CD4-positive, alpha-beta T cell (primary cell): ENCODE measurements at regions not wholly inside any gene's neighbourhood (a gene's known extent, or its start where the extent isn't known, plus 50 kb on each side); places are given as distances from the start of the nearest gene placed in this dataset.
"Not testable (repeated sequence)": the region's sequence is repeated elsewhere in the genome, so short reads cannot be mapped to it uniquely, and the experiment has no call there.

Experiments
- ATAC-seq: fragments of 200-7000 bp; cut with Tn5 transposase; one replicate; pipeline ENCODE4 v1.10.0; 2022; ENCODE audit warnings: mild to moderate bottlenecking; ENCODE audit not compliant: poor library complexity
- CTCF ChIA-PET: fragments of 350-600 bp; sonication (Branson Sonifier 250); formaldehyde crosslinking; loops from one replicate; lab custom pipeline; 2021; ENCODE audit warnings: antibody characterized with exemption, inconsistent platforms; lab: Charles Lee
- POLR2A ChIA-PET: fragments of 350-600 bp; sonication (Branson Sonifier 250); formaldehyde crosslinking; loops from one replicate; lab custom pipeline; 2021; ENCODE audit warnings: antibody characterized with exemption, inconsistent platforms; lab: Charles Lee
- DNase-seq, 14 experiments: peaks; one replicate each; pipeline ENCODE4 v3.0.0-alpha.2; 2013 to 2020; ENCODE audit warnings: mixed read lengths in 2 of 14
- H3K27ac ChIP-seq, 2 donors: one replicate each; pipeline versions ENCODE4 v1.5.1 to v1.7.0; 2013; ENCODE audit warnings: low read length in 2 of 2, low read depth in 1 of 2, mild to moderate bottlenecking in 1 of 2
- H3K27me3 ChIP-seq, 2 experiments: 1 replicate in 1 of 2; 2 replicates in 1 of 2; pipeline versions ENCODE4 v1.6.1 to v1.7.0; 2013; ENCODE audit warnings: low read length in 2 of 2, control low read depth in 1 of 2, mild to moderate bottlenecking in 1 of 2, moderate library complexity in 1 of 2; ENCODE audit not compliant: insufficient read depth in 2 of 2, control insufficient read depth in 1 of 2
- H3K36me3 ChIP-seq: one replicate; pipeline ENCODE4 v1.6.1; 2013; ENCODE audit warnings: low read length, control low read depth; ENCODE audit not compliant: insufficient read depth
- H3K4me1 ChIP-seq: one replicate; pipeline ENCODE4 v1.6.1; 2013; ENCODE audit warnings: low read length, control low read depth; ENCODE audit not compliant: insufficient read depth
- H3K4me3 ChIP-seq: one replicate; pipeline ENCODE4 v1.5.1; 2013; ENCODE audit warnings: mild to moderate bottlenecking, low read length, moderate library complexity
- H3K9me3 ChIP-seq, 2 experiments: 1 replicate in 1 of 2; 2 replicates in 1 of 2; pipeline versions ENCODE4 v1.6.1 to v1.7.0; 2013; ENCODE audit warnings: low read length in 2 of 2, mild to moderate bottlenecking in 2 of 2, control low read depth in 1 of 2, moderate library complexity in 1 of 2; ENCODE audit not compliant: control insufficient read depth in 1 of 2, insufficient read depth in 1 of 2
- H3K27ac Mint-ChIP-seq: one replicate; pipeline ENCODE4 v1.8.0; 2020; ENCODE audit warnings: mixed read lengths
- H3K27me3 Mint-ChIP-seq: one replicate; pipeline ENCODE4 v1.8.0; 2021; ENCODE audit warnings: mixed read lengths
- H3K36me3 Mint-ChIP-seq: one replicate; pipeline ENCODE4 v1.8.0; 2021; ENCODE audit warnings: low read depth, mixed read lengths
- H3K4me1 Mint-ChIP-seq: one replicate; pipeline ENCODE4 v1.8.0; 2021; ENCODE audit warnings: low read depth, mixed read lengths
- H3K4me3 Mint-ChIP-seq: one replicate; pipeline ENCODE4 v1.8.0; 2020; ENCODE audit warnings: mild to moderate bottlenecking, mixed read lengths
- H3K9me3 Mint-ChIP-seq: one replicate; pipeline ENCODE4 v1.8.0; 2020; ENCODE audit warnings: mixed read lengths
- intact Hi-C, 2 experiments: fragments of 100-400 bp; cut with DNase I in 1 of 2; cut with micrococcal nuclease in 1 of 2; formaldehyde crosslinking; loops; one replicate each; pipeline versions ENCODE4 v1.15.1 to v1.9.0; 2023 to 2025; cut with DNase I, micrococcal nuclease
- TF ChIP-seq, protein P1 (sequence below): fragments of 200-600 bp; IDR thresholded peaks from one replicate; pipeline ENCODE4 v1.8.0; 2022; ENCODE audit warnings: antibody characterized with exemption, mild to moderate bottlenecking

DNA sequence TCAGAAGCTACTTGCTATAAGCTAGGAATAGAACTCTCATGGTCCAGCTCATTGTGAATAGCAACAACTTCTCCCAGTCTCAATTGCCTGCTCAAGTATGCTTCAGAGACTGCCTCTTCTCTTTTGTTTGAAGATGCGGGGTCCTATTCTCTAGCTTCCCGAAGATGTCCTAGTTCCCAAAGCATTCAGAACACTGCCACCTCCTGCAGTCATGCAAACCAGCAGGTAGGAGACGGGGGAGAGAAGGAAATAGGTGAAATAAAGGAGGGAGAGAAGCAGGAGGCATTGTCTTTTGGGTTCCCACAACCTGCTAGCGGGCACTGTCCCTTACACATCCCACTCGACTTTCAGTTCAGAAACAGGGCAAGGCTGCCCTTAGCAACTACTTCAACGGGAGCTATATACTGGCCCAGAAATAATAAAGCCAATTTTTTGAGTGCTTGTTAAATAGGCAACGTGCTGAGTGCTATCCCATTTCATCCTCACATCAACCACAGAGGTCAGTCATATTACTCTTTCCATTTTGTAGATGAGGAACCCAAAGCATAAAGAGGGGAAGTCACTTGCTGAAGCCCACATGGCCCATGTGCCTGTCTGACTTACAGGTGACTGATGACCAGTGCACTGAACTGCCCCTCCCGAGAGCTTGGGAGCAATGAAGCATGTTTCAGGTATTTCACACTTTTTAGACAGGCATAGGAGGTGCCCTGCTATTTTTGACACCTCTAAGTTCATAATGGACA, 61.9 kb upstream of the ATXN1 start:
- CTCF ChIA-PET, result no interaction called here
- POLR2A ChIA-PET, result no interaction called here

DNA sequence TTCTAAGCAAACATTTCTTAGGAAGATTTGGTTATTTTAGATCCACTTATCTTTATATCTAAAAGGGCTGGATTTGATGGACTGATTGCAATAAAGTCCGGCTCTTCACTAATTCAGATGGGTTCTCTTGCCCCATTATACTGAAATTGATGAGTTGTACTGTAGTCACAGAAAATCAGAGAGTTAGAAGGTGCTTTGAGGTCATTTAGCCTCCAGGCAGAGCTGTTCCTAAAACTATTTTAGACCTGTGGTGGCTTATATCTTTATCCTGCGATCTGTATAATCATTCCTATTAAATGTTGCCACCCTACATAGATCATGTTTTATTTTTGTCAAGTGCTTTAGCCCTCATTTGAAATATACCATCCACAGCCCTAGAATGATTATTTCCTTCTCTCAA, 61.3 kb upstream of the ATXN1 start:
- no peaks in the 10 kb centered on the region for H3K9me3 Mint-ChIP-seq
- Histone ChIP-seq H3K9me3 (no peaks in the 10 kb centered on the region), H3K27ac (no peak overlapping the region), H3K4me1 (no peaks in the 10 kb centered on the region), H3K27me3 (no peaks in the 10 kb centered on the region), H3K36me3 (no peaks in the 10 kb centered on the region), H3K4me3 (no peak overlapping the region)
- ChIA-PET POLR2A (no interaction called here), CTCF (no interaction called here)
- H3K4me1 Mint-ChIP-seq, result no peaks in the 10 kb centered on the region
- peaks cover 15% of the 10 kb centered on the region for H3K27me3 Mint-ChIP-seq
- intact Hi-C loops, result no loop called here
- no peaks in the 10 kb centered on the region for H3K36me3 Mint-ChIP-seq
- H3K4me3 Mint-ChIP-seq, result no peak overlapping the region
- TF ChIP-seq, protein P1, sequence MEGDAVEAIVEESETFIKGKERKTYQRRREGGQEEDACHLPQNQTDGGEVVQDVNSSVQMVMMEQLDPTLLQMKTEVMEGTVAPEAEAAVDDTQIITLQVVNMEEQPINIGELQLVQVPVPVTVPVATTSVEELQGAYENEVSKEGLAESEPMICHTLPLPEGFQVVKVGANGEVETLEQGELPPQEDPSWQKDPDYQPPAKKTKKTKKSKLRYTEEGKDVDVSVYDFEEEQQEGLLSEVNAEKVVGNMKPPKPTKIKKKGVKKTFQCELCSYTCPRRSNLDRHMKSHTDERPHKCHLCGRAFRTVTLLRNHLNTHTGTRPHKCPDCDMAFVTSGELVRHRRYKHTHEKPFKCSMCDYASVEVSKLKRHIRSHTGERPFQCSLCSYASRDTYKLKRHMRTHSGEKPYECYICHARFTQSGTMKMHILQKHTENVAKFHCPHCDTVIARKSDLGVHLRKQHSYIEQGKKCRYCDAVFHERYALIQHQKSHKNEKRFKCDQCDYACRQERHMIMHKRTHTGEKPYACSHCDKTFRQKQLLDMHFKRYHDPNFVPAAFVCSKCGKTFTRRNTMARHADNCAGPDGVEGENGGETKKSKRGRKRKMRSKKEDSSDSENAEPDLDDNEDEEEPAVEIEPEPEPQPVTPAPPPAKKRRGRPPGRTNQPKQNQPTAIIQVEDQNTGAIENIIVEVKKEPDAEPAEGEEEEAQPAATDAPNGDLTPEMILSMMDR, result no peak
- no peak for DNase-seq
- no peak overlapping the region for H3K27ac Mint-ChIP-seq
- no peak for ATAC-seq

More for the DNA sequence above, 61.9 kb upstream of the ATXN1 start:
- no peaks in the 10 kb centered on the region for H3K9me3 Mint-ChIP-seq
- H3K36me3 ChIP-seq, result no peaks in the 10 kb centered on the region
- H3K4me1 Mint-ChIP-seq, result no peaks in the 10 kb centered on the region
- H3K27ac ChIP-seq, result no peak overlapping the region
- H3K4me3 ChIP-seq, result no peak overlapping the region
- TF ChIP-seq, protein P1, result no peak
- H3K4me1 ChIP-seq, result no peaks in the 10 kb centered on the region
- H3K27me3 ChIP-seq, result no peaks in the 10 kb centered on the region
- H3K27ac Mint-ChIP-seq, result no peak overlapping the region
- ATAC-seq (no peak), DNase-seq (no peak)
- no peaks in the 10 kb centered on the region for H3K9me3 ChIP-seq
- peaks cover 15% of the 10 kb centered on the region for H3K27me3 Mint-ChIP-seq
- H3K36me3 Mint-ChIP-seq, result no peaks in the 10 kb centered on the region
- H3K4me3 Mint-ChIP-seq, result no peak overlapping the region
- intact Hi-C loops, result no loop called here

DNA sequence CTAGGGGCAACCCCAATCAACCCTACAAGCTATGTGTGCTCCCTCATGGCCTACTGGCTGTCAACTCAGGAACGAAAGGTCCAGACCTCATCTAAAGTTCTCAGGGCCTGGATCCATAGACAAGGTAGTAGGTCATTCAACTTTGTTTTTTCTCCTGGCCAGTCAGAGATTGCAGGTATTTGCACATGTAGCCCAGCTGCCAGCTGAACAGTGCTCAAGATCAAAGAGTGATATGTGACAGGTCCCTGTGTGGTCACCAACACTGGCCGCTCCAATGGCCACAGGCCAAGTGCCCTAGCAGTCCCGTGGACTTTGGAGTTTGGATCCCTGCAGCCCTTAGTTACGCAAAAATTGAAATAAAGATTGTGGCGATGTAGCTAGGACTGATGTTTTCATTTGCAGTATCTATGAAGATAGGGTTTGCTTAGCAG, 60.6 kb upstream of the ATXN1 start:
- H3K9me3 Mint-ChIP-seq, result no peaks in the 10 kb centered on the region
- CTCF ChIA-PET, result no interaction called here
- intact Hi-C loops, result no loop called here

DNA sequence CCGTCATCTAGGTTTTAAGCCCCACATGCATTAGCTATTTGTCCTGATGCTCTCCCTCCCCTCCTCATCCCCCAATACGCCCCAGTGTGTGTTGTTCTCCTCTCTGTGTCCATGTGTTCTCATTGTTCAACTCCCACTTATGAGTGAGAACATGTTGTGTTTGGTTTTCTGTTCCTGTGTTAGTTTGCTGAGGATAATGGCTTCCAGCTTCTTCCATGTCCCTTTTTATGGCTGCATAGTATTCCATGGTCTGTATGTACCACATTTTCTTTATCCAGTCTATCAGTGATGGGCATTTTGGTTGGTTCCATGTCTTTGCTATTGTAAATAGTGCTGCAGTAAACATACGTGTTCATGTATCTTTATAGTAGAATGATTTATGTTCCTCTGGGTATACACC, 59.0 kb upstream of the ATXN1 start:
- H3K4me1 ChIP-seq, H3K27ac ChIP-seq, DNase-seq, H3K9me3 Mint-ChIP-seq, H3K4me1 Mint-ChIP-seq, intact Hi-C loops, H3K4me3 Mint-ChIP-seq, H3K36me3 ChIP-seq, H3K36me3 Mint-ChIP-seq, H3K27me3 ChIP-seq, H3K4me3 ChIP-seq, ATAC-seq, H3K9me3 ChIP-seq, H3K27ac Mint-ChIP-seq, POLR2A ChIA-PET: not testable (repeated sequence)
- CTCF ChIA-PET, result interaction anchor here (1.2 to 1.6 kb wide), 2 partner anchors 57 to 488 kb away, joined by 3 to 5 read pairs; no protein-coding TSS in a partner anchor
- peaks cover 15% of the 10 kb centered on the region for H3K27me3 Mint-ChIP-seq

More for the DNA sequence above, 60.6 kb upstream of the ATXN1 start:
- Histone ChIP-seq H3K9me3 (no peaks in the 10 kb centered on the region), H3K27ac (no peak overlapping the region), H3K4me1 (no peaks in the 10 kb centered on the region), H3K4me3 (no peak overlapping the region), H3K27me3 (no peaks in the 10 kb centered on the region), H3K36me3 (no peaks in the 10 kb centered on the region)
- DNase-seq, result no peak
- no peaks in the 10 kb centered on the region for H3K4me1 Mint-ChIP-seq
- no peaks in the 10 kb centered on the region for H3K36me3 Mint-ChIP-seq
- TF ChIP-seq, protein P1, result no peak
- ATAC-seq, result no peak
- H3K27me3 Mint-ChIP-seq, result peaks cover 15% of the 10 kb centered on the region
- no peak overlapping the region for H3K27ac Mint-ChIP-seq
- POLR2A ChIA-PET, result interaction anchor here (0.7 kb wide), 1 partner anchor 1464 kb away, joined by 3 read pairs; no protein-coding TSS in a partner anchor
- H3K4me3 Mint-ChIP-seq, result no peak overlapping the region
